Stomach (tissue), 8 donors: ENCODE measurements at regions not wholly inside any gene's neighbourhood (a gene's known extent, or its start where the extent isn't known, plus 50 kb on each side); places are given as distances from the start of the nearest gene placed in this dataset.

Experiments
- DNase-seq, 2 donors: peaks; one replicate each; pipeline versions ENCODE4 v3.0.0 to v3.0.0-alpha.2; 2013 to 2019
- H3K27ac ChIP-seq, 5 donors: fragments of 200-600 bp in 4 of 5; sonication (generic) in 4 of 5; one replicate each; pipeline ENCODE4 v1.5.1; 2013 to 2019; ENCODE audit warnings: mild to moderate bottlenecking in 1 of 5, moderate library complexity in 1 of 5
- H3K27me3 ChIP-seq, 3 donors: fragments of 200-600 bp; sonication (generic); one replicate each; pipeline ENCODE4 v1.5.1; 2017 to 2019; ENCODE audit warnings: mixed run types in 1 of 3
- H3K36me3 ChIP-seq, 4 donors: fragments of 200-600 bp; sonication (generic); 1 replicate in 3 of 4; 2 replicates in 1 of 4; pipeline ENCODE4 v1.5.1; 2016 to 2019
- H3K4me1 ChIP-seq, 4 donors: fragments of 200-600 bp; sonication (generic); one replicate each; pipeline ENCODE4 v1.5.1; 2016 to 2019
- H3K4me3 ChIP-seq, 4 donors: fragments of 200-600 bp; sonication (generic) in 3 of 4; one replicate each; pipeline ENCODE4 v1.5.1; 2016 to 2019; ENCODE audit warnings: mild to moderate bottlenecking in 1 of 4
- H3K9me3 ChIP-seq, 4 donors: fragments of 200-600 bp; sonication (generic); one replicate each; pipeline ENCODE4 v1.5.1; 2016 to 2019
- EP300 ChIP-seq: sonication (generic); formaldehyde crosslinking; IDR thresholded peaks from one replicate; pipeline ENCODE4 v1.6.1; 2017; ENCODE audit warnings: antibody characterized with exemption
- POLR2A ChIP-seq, 4 donors: fragments of 450-650 bp; IDR thresholded peaks; one replicate each; pipeline ENCODE4 v1.6.1; 2016; ENCODE audit warnings: antibody characterized with exemption in 4 of 4, control low read depth in 2 of 4, mild to moderate bottlenecking in 1 of 4, moderate library complexity in 1 of 4
- POLR2AphosphoS5 ChIP-seq, 3 donors: sonication (generic); formaldehyde crosslinking; IDR thresholded peaks; one replicate each; pipeline ENCODE4 v1.6.1; 2016; ENCODE audit warnings: antibody characterized with exemption in 3 of 3
- WGBS, 5 donors: extraction: QIAGEN DNeasy Blood & Tissue Kit in 3 of 5; methylation state at CpG; one replicate each; pipeline versions ENCODE4 v1.1.5 to v1.1.7; 2013 to 2018; 5-methylcytosine and 5-hydroxymethylcytosine counted together
- intact Hi-C: fragments of 100-400 bp; cut with DNase I; formaldehyde crosslinking; loops from one replicate; pipeline ENCODE4 v1.15.1; 2023; ENCODE audit warnings: low total_unique reads
- TF ChIP-seq, protein P1 (sequence below), 7 experiments: fragments of 450-650 bp in 4 of 7; fragments of 200-600 bp in 3 of 7; sonication (generic) in 3 of 7; IDR thresholded peaks; one replicate each; pipeline ENCODE4 v1.5.1; 2016 to 2019; ENCODE audit warnings: antibody characterized with exemption in 7 of 7, control low read depth in 2 of 7, mild to moderate bottlenecking in 1 of 7
- donor health status: healthy with polysubstance abuse.
- donor health status: Bipolar disorder and iron deficiency.
- donor health status: healthy.

DNA sequence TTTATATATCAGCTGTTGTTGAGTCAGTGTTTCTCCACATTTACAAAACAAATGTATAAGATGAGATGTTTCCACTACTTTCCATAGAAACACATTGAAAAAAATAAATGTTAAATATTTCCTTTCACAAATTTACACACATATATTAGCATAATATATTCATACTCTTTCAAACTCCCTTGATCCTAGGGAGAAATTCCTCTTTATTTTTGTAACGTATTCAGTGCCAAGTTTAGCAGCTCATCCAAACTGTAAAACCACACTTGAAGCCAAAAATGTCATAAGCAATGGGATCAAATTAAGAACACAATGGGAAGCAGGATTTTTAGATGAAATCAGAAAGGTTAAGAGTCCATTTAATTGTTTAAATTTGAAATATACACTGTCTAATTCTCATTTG is 381.1 kb upstream of the MAD2L1 start:
- Histone ChIP-seq H3K36me3 (no peaks in the 10 kb centered on the region), H3K27me3 (no peaks in the 10 kb centered on the region), H3K4me1 (no peaks in the 10 kb centered on the region), H3K9me3 (no peaks in the 10 kb centered on the region), H3K4me3 (no peak overlapping the region), H3K27ac (no peak overlapping the region)
- intact Hi-C loops = no loop called here
- DNase-seq = no peak
- 49 to 68% (median 57%) methylated on average over 1 of the region's 1 CpG for whole genome bisulfite sequencing, 5 donors
- TF ChIP-seq, protein P1, sequence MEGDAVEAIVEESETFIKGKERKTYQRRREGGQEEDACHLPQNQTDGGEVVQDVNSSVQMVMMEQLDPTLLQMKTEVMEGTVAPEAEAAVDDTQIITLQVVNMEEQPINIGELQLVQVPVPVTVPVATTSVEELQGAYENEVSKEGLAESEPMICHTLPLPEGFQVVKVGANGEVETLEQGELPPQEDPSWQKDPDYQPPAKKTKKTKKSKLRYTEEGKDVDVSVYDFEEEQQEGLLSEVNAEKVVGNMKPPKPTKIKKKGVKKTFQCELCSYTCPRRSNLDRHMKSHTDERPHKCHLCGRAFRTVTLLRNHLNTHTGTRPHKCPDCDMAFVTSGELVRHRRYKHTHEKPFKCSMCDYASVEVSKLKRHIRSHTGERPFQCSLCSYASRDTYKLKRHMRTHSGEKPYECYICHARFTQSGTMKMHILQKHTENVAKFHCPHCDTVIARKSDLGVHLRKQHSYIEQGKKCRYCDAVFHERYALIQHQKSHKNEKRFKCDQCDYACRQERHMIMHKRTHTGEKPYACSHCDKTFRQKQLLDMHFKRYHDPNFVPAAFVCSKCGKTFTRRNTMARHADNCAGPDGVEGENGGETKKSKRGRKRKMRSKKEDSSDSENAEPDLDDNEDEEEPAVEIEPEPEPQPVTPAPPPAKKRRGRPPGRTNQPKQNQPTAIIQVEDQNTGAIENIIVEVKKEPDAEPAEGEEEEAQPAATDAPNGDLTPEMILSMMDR (IDR thresholded peaks at IDR 0.05) = no peak
- TF ChIP-seq POLR2AphosphoS5 (IDR thresholded peaks at IDR 0.05) (no peak), EP300 (no peak), POLR2A (IDR thresholded peaks at IDR 0.05) (no peak)

DNA sequence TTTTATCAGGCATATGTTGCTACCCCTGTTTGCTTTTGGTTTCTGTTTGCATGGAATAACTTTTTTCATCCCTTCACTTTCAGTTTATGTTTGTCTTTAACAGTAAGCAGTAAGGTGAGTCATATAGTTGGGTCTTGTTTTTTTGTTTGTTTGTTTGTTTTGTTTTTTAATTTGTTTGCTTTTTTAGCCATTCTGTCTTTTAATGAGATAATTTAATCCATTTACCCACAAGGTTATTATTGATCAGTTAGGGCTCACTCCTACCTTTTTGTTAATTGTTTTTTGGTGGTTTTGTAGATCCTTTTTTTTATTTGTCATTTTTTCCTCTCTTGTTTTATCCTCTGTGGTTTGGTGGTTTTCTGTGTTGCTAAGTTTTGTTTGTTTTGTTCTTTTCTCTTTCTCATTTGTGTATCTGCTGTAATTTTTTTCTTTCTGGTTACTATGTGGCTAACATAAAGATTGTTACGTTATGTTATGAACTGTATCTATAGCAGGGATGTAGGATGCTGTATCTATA is 379.5 kb upstream of the MAD2L1 start:
- Histone ChIP-seq H3K4me3 (no peak overlapping the region), H3K36me3 (no peaks in the 10 kb centered on the region), H3K4me1 (no peaks in the 10 kb centered on the region), H3K27ac (no peak overlapping the region), H3K9me3 (no peaks in the 10 kb centered on the region), H3K27me3 (no peaks in the 10 kb centered on the region)
- TF ChIP-seq, protein P1 (IDR thresholded peaks at IDR 0.05) = no peak
- TF ChIP-seq POLR2A (IDR thresholded peaks at IDR 0.05) = no peak
- no peak for TF ChIP-seq EP300
- TF ChIP-seq POLR2AphosphoS5 (IDR thresholded peaks at IDR 0.05) = no peak
- WGBS, 5 donors = 69 to 89% (median 75%) methylated on average over 1 of the region's 1 CpG
- intact Hi-C loops = no loop called here
- no peak for DNase-seq

DNA sequence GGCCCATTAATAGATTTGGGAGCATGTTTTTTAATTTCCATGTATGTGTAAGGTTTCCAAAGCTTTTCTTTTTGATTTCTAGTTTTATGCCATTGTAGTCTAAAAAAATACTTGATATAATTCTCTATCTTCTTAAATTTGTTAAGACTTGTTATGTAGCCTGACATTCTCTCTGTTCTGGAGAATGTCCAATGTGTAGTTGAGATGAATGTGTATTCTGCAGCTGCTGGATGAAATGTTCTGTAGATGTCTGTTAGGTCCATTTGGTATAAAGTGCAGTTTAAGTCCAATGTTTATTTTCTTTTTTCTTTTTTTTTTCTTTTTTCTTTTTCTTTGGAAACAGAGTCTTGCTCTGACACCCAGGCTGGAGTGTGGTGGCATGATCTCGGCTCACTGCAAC is 378.5 kb upstream of the MAD2L1 start:
- Histone ChIP-seq H3K36me3 (no peaks in the 10 kb centered on the region), H3K9me3 (no peaks in the 10 kb centered on the region), H3K27ac (no peak overlapping the region), H3K4me3 (no peak overlapping the region), H3K4me1 (no peaks in the 10 kb centered on the region), H3K27me3 (no peaks in the 10 kb centered on the region)
- TF ChIP-seq, protein P1 (IDR thresholded peaks at IDR 0.05) = no peak
- no peak for TF ChIP-seq POLR2AphosphoS5 (IDR thresholded peaks at IDR 0.05)
- TF ChIP-seq POLR2A (IDR thresholded peaks at IDR 0.05) = no peak
- no peak for TF ChIP-seq EP300
- intact Hi-C loops = no loop called here
- WGBS, 5 donors = 63 to 80% (median 73%) methylated on average over 1 of the region's 1 CpG
- no peak for DNase-seq

DNA sequence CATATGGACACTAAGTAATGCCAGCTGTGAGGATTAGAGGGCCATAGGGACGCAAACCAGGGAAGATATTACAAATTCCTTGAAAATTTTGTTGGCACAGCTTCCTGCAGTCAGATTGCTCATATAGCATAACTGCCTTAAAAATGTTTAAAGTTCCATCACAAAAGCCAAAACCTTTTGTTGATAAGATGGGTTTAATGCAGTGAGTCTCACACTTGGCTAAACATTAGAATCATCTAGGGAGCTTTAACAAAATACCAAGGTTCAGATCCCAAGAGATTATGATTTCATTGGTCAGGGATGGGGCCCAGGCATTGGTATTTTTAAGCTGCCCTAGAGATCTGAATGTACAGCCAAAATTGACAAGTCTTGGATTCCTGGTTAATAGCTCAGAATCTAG is 376.5 kb upstream of the MAD2L1 start:
- H3K9me3 ChIP-seq = no peaks in the 10 kb centered on the region
- intact Hi-C loops = no loop called here
- H3K27me3 ChIP-seq = no peaks in the 10 kb centered on the region
- no peaks in the 10 kb centered on the region for H3K4me1 ChIP-seq
- H3K36me3 ChIP-seq = no peaks in the 10 kb centered on the region
- no peak for DNase-seq
- H3K27ac ChIP-seq = no peak overlapping the region
- 74 to 100% (median 83%) methylated on average over 1 of the region's 1 CpG for WGBS, 5 donors
- TF ChIP-seq POLR2A (IDR thresholded peaks at IDR 0.05) (no peak), POLR2AphosphoS5 (IDR thresholded peaks at IDR 0.05) (no peak), EP300 (no peak)
- TF ChIP-seq, protein P1 (IDR thresholded peaks at IDR 0.05) = no peak
- H3K4me3 ChIP-seq = no peak overlapping the region
